HG02571 (cell line): ENCODE measurements at regions not wholly inside any gene's neighbourhood (a gene's known extent, or its start where the extent isn't known, plus 50 kb on each side); places are given as distances from the start of the nearest gene placed in this dataset.
"Not testable (repeated sequence)": the region's sequence is repeated elsewhere in the genome, so short reads cannot be mapped to it uniquely, and the experiment has no call there.

Experiments used
- ATAC-seq: cut with Tn5 transposase; IDR thresholded peaks from one replicate; pipeline ENCODE4 v1.9.1; 2021; ENCODE audit warnings: mild to moderate bottlenecking, moderate library complexity; ENCODE audit not compliant: unreplicated experiment

GRCh38 chr1:213415691-213416380, 364.8 kb downstream of the RPS6KC1 start:
- ATAC-seq = no peak

GRCh38 chr1:213416461-213417224, 365.6 kb downstream of the RPS6KC1 start:
- ATAC-seq = no peak

- no peak for ATAC-seq
Observed at GRCh38 chr1:213417225-213417820, 366.3 kb downstream of the RPS6KC1 start.

GRCh38 chr1:213417846-213418245, 366.8 kb downstream of the RPS6KC1 start:
- no peak for ATAC-seq

- no peak for ATAC-seq
Observed at GRCh38 chr1:213418268-213419071, 367.4 kb downstream of the RPS6KC1 start.

- ATAC-seq = no peak
Observed at GRCh38 chr1:213419401-213420030, 368.5 kb downstream of the RPS6KC1 start.

GRCh38 chr1:213421178-213421577, 370.1 kb downstream of the RPS6KC1 start:
- not testable (repeated sequence) for ATAC-seq

- no peak for ATAC-seq
Observed at GRCh38 chr1:213423041-213423440, 372.0 kb downstream of the RPS6KC1 start.

GRCh38 chr1:213423605-213424004, 372.6 kb downstream of the RPS6KC1 start:
- ATAC-seq = no peak

- no peak for ATAC-seq
Observed at GRCh38 chr1:213425376-213426030, 374.5 kb downstream of the RPS6KC1 start.

GRCh38 chr1:213429642-213430041, 378.6 kb downstream of the RPS6KC1 start:
- no peak for ATAC-seq

GRCh38 chr1:213435715-213436114, 384.7 kb downstream of the RPS6KC1 start:
- no peak for ATAC-seq

- no peak for ATAC-seq
Observed at GRCh38 chr1:213438339-213438738, 387.3 kb downstream of the RPS6KC1 start.

GRCh38 chr1:213439703-213440102, 388.7 kb downstream of the RPS6KC1 start:
- ATAC-seq = no peak

GRCh38 chr1:213440766-213441165, 389.7 kb downstream of the RPS6KC1 start:
- no peak for ATAC-seq

GRCh38 chr1:213443415-213443814, 392.4 kb downstream of the RPS6KC1 start:
- no peak for ATAC-seq

- ATAC-seq = no peak
Observed at GRCh38 chr1:213444224-213444623, 393.2 kb downstream of the RPS6KC1 start.

GRCh38 chr1:213446496-213446895, 395.5 kb downstream of the RPS6KC1 start:
- no peak for ATAC-seq

- ATAC-seq = no peak
Observed at GRCh38 chr1:213448360-213448759, 397.3 kb downstream of the RPS6KC1 start.

GRCh38 chr1:213448776-213449175, 397.7 kb downstream of the RPS6KC1 start:
- no peak for ATAC-seq
